ENCODE measurements at regions not wholly inside any gene's neighbourhood (a gene's known extent, or its start where the extent isn't known, plus 50 kb on each side); places are given as distances from the start of the nearest gene placed in this dataset.

GRCh38 chr4:141922236-141922635, 285.9 kb downstream of the IL15 start:
- no peak for DNase-seq

GRCh38 chr4:141926406-141926805, 290.0 kb downstream of the IL15 start:
- no peak for DNase-seq

- no peak for DNase-seq
Measured at GRCh38 chr4:141932490-141932889, 296.1 kb downstream of the IL15 start.

GRCh38 chr4:141933978-141934377, 297.6 kb downstream of the IL15 start:
- no peak for DNase-seq

GRCh38 chr4:141955696-141956095, 319.3 kb downstream of the IL15 start:
- DNase-seq, result no peak

- no peak for DNase-seq
Measured at GRCh38 chr4:141957416-141957815, 321.0 kb downstream of the IL15 start.

GRCh38 chr4:141962486-141962885, 326.1 kb downstream of the IL15 start:
- DNase-seq, result no peak

GRCh38 chr4:141971869-141972268, 335.5 kb downstream of the IL15 start:
- no peak for DNase-seq

- DNase-seq, result no peak
Measured at GRCh38 chr4:141972950-141973349, 336.6 kb downstream of the IL15 start.

Data from fibroblast of upper back skin (primary cell).